Sigmoid colon (tissue), 4 donors: ENCODE measurements at regions not wholly inside any gene's neighbourhood (a gene's known extent, or its start where the extent isn't known, plus 50 kb on each side); places are given as distances from the start of the nearest gene placed in this dataset.
"Not testable (repeated sequence)": the region's sequence is repeated elsewhere in the genome, so short reads cannot be mapped to it uniquely, and the experiment has no call there.

ENCODE experiments used
- POLR2A ChIP-seq, 2 donors: fragments of 450-650 bp; IDR thresholded peaks; one replicate each; pipeline ENCODE4 v1.6.1; 2016; ENCODE audit warnings: antibody characterized with exemption in 2 of 2, mild to moderate bottlenecking in 2 of 2, moderate library complexity in 2 of 2
- POLR2AphosphoS5 ChIP-seq, 4 donors: sonication (generic); formaldehyde crosslinking; IDR thresholded peaks; one replicate each; pipeline ENCODE4 v1.6.1; 2017; ENCODE audit warnings: antibody characterized with exemption in 4 of 4
- TF ChIP-seq, protein P1 (sequence below), 4 experiments: fragments of 450-650 bp in 3 of 4; fragments of 200-600 bp in 1 of 4; IDR thresholded peaks; one replicate each; pipeline ENCODE4 v1.5.1; 2016 to 2019; ENCODE audit warnings: antibody characterized with exemption in 4 of 4, mild to moderate bottlenecking in 3 of 4, moderate library complexity in 2 of 4

GRCh38 chr1:146510248-146510983 lies 281.6 kb upstream of the NOTCH2NLA start:
- TF ChIP-seq POLR2A, POLR2AphosphoS5 (IDR thresholded peaks at IDR 0.05): not testable (repeated sequence)
- TF ChIP-seq, protein P1, sequence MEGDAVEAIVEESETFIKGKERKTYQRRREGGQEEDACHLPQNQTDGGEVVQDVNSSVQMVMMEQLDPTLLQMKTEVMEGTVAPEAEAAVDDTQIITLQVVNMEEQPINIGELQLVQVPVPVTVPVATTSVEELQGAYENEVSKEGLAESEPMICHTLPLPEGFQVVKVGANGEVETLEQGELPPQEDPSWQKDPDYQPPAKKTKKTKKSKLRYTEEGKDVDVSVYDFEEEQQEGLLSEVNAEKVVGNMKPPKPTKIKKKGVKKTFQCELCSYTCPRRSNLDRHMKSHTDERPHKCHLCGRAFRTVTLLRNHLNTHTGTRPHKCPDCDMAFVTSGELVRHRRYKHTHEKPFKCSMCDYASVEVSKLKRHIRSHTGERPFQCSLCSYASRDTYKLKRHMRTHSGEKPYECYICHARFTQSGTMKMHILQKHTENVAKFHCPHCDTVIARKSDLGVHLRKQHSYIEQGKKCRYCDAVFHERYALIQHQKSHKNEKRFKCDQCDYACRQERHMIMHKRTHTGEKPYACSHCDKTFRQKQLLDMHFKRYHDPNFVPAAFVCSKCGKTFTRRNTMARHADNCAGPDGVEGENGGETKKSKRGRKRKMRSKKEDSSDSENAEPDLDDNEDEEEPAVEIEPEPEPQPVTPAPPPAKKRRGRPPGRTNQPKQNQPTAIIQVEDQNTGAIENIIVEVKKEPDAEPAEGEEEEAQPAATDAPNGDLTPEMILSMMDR (IDR thresholded peaks at IDR 0.05): not testable (repeated sequence)
